Transverse colon (tissue), 4 donors: ENCODE measurements at regions not wholly inside any gene's neighbourhood (a gene's known extent, or its start where the extent isn't known, plus 50 kb on each side); places are given as distances from the start of the nearest gene placed in this dataset.

Experiments used
- CTCF ChIP-seq, 5 experiments: fragments of 200-600 bp in 3 of 5; fragments of 450-650 bp in 2 of 5; sonication (generic) in 3 of 5; IDR thresholded peaks; 1 replicate in 2 of 5; 2 replicates in 3 of 5; pipeline ENCODE4 v1.5.1; 2016 to 2017; ENCODE audit warnings: antibody characterized with exemption in 5 of 5, inconsistent platforms in 3 of 5, mild to moderate bottlenecking in 2 of 5, moderate library complexity in 1 of 5
- EP300 ChIP-seq: sonication (generic); formaldehyde crosslinking; IDR thresholded peaks from one replicate; pipeline ENCODE4 v1.6.1; 2017; ENCODE audit warnings: antibody characterized with exemption, low read depth
- POLR2A ChIP-seq: fragments of 450-650 bp; IDR thresholded peaks from one replicate; pipeline ENCODE4 v1.6.1; 2016; ENCODE audit warnings: antibody characterized with exemption, mild to moderate bottlenecking, moderate library complexity
- POLR2AphosphoS5 ChIP-seq, 3 donors: sonication (generic); formaldehyde crosslinking; IDR thresholded peaks; one replicate each; pipeline ENCODE4 v1.6.1; 2016; ENCODE audit warnings: antibody characterized with exemption in 3 of 3

- TF ChIP-seq CTCF (IDR thresholded peaks at IDR 0.05) (no peak), POLR2A (no peak), EP300 (no peak), POLR2AphosphoS5 (IDR thresholded peaks at IDR 0.05) (no peak)
Observed at GRCh38 chr5:145062280-145063062, 772.7 kb downstream of the PRELID2 start.
